Mammary epithelial cell (primary cell): ENCODE measurements at regions not wholly inside any gene's neighbourhood (a gene's known extent, or its start where the extent isn't known, plus 50 kb on each side); places are given as distances from the start of the nearest gene placed in this dataset.

Source experiments
- EZH2 ChIP-seq: IDR thresholded peaks from 2 replicates; pipeline ENCODE4 v1.6.1; 2012; ENCODE audit warnings: low read length, inconsistent platforms, borderline replicate concordance
- TF ChIP-seq, protein P1 (sequence below), 2 donors: IDR thresholded peaks in 1 of 2; conservative IDR thresholded peaks in 1 of 2; 2 replicates each; pipeline ENCODE4 v1.5.1; 2011 to 2012; ENCODE audit warnings: inconsistent platforms in 2 of 2, low read length in 2 of 2, mild to moderate bottlenecking in 2 of 2, control low read depth in 1 of 2, low read depth in 1 of 2; ENCODE audit not compliant: insufficient read depth in 1 of 2; ENCODE audit errors: extremely low read depth in 1 of 2

GRCh38 chr4:36704289-36704688, 422.9 kb downstream of the DTHD1 start:
- TF ChIP-seq, protein P1, sequence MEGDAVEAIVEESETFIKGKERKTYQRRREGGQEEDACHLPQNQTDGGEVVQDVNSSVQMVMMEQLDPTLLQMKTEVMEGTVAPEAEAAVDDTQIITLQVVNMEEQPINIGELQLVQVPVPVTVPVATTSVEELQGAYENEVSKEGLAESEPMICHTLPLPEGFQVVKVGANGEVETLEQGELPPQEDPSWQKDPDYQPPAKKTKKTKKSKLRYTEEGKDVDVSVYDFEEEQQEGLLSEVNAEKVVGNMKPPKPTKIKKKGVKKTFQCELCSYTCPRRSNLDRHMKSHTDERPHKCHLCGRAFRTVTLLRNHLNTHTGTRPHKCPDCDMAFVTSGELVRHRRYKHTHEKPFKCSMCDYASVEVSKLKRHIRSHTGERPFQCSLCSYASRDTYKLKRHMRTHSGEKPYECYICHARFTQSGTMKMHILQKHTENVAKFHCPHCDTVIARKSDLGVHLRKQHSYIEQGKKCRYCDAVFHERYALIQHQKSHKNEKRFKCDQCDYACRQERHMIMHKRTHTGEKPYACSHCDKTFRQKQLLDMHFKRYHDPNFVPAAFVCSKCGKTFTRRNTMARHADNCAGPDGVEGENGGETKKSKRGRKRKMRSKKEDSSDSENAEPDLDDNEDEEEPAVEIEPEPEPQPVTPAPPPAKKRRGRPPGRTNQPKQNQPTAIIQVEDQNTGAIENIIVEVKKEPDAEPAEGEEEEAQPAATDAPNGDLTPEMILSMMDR (conservative IDR thresholded peaks at IDR 0.05 in 1 of 2, IDR thresholded peaks at IDR 0.05 in 1 of 2; ENCODE audit: extremely low read depth in 1 of 2, insufficient read depth in 1 of 2, low read depth in 1 of 2, low read length in 2 of 2) = no peak
- no peak for TF ChIP-seq EZH2
